Vagina (tissue), 2 donors: ENCODE measurements at regions not wholly inside any gene's neighbourhood (a gene's known extent, or its start where the extent isn't known, plus 50 kb on each side); places are given as distances from the start of the nearest gene placed in this dataset.

Source experiments
- DNase-seq, 2 donors: peaks; one replicate each; pipeline ENCODE4 v3.0.0-alpha.2; 2017; ENCODE audit errors: extremely low spot score in 2 of 2
- H3K27ac ChIP-seq: fragments of 200-600 bp; sonication (generic); one replicate; pipeline ENCODE4 v1.5.1; 2019
- H3K27me3 ChIP-seq: fragments of 200-600 bp; sonication (generic); one replicate; pipeline ENCODE4 v1.5.1; 2019
- H3K36me3 ChIP-seq, 2 donors: fragments of 200-600 bp; sonication (generic); one replicate each; pipeline ENCODE4 v1.5.1; 2017 to 2019
- H3K4me1 ChIP-seq: fragments of 200-600 bp; sonication (generic); one replicate; pipeline ENCODE4 v1.5.1; 2019
- H3K4me3 ChIP-seq, 2 donors: fragments of 200-600 bp; sonication (generic); 1 replicate in 1 of 2; 2 replicates in 1 of 2; pipeline ENCODE4 v1.5.1; 2016 to 2019
- H3K9me3 ChIP-seq: fragments of 200-600 bp; sonication (generic); one replicate; pipeline ENCODE4 v1.5.1; 2019
- CTCF ChIP-seq, 3 experiments: fragments of 450-650 bp in 2 of 3; fragments of 200-600 bp in 1 of 3; sonication (generic) in 1 of 3; IDR thresholded peaks; one replicate each; pipeline ENCODE4 v1.5.1; 2017 to 2019; ENCODE audit warnings: antibody characterized with exemption in 3 of 3, mild to moderate bottlenecking in 2 of 3, moderate library complexity in 2 of 3
- POLR2A ChIP-seq, 2 donors: fragments of 450-650 bp; IDR thresholded peaks; one replicate each; pipeline ENCODE4 v1.6.1; 2017; ENCODE audit warnings: antibody characterized with exemption in 2 of 2, mild to moderate bottlenecking in 2 of 2, moderate library complexity in 2 of 2
- POLR2AphosphoS5 ChIP-seq, 2 donors: sonication (generic); formaldehyde crosslinking; IDR thresholded peaks; one replicate each; pipeline ENCODE4 v1.9.0; 2017; ENCODE audit warnings: antibody characterized with exemption in 2 of 2, mild to moderate bottlenecking in 2 of 2, low read depth in 1 of 2; ENCODE audit not compliant: insufficient read depth in 1 of 2
- intact Hi-C: fragments of 100-400 bp; cut with DNase I; formaldehyde crosslinking; loops from one replicate; pipeline ENCODE4 v1.15.1; 2023

GRCh38 chr2:223107825-223108224 is 55.8 kb downstream of the KCNE4 start:
- no peak for TF ChIP-seq CTCF (IDR thresholded peaks at IDR 0.05)
- no peak for TF ChIP-seq POLR2AphosphoS5 (IDR thresholded peaks at IDR 0.05; ENCODE audit: insufficient read depth in 1 of 2, low read depth in 1 of 2)
- no peak for TF ChIP-seq POLR2A (IDR thresholded peaks at IDR 0.05)

GRCh38 chr2:223108351-223109050 is 56.5 kb downstream of the KCNE4 start:
- Histone ChIP-seq H3K9me3 (no peaks in the 10 kb centered on the region), H3K27ac (no peak overlapping the region), H3K36me3 (no peaks in the 10 kb centered on the region), H3K27me3 (no peaks in the 10 kb centered on the region), H3K4me3 (no peak overlapping the region), H3K4me1 (no peaks in the 10 kb centered on the region)
- intact Hi-C loops: loop anchor here (10.0 kb wide), 1 partner anchor 134 kb away; no protein-coding TSS in a partner anchor
- no peak for DNase-seq
- TF ChIP-seq POLR2AphosphoS5 (IDR thresholded peaks at IDR 0.05; ENCODE audit: insufficient read depth in 1 of 2, low read depth in 1 of 2) (no peak), CTCF (IDR thresholded peaks at IDR 0.05) (no peak), POLR2A (IDR thresholded peaks at IDR 0.05) (no peak)

More at GRCh38 chr2:223107825-223108224, 55.8 kb downstream of the KCNE4 start:
- Histone ChIP-seq H3K4me1 (no peaks in the 10 kb centered on the region), H3K9me3 (no peaks in the 10 kb centered on the region), H3K36me3 (no peaks in the 10 kb centered on the region), H3K4me3 (no peak overlapping the region), H3K27me3 (no peaks in the 10 kb centered on the region), H3K27ac (no peak overlapping the region)
- intact Hi-C loops: loop anchor here (10.0 kb wide), 1 partner anchor 133 kb away; no protein-coding TSS in a partner anchor
- DNase-seq: no peak

GRCh38 chr2:223109341-223109740 is 57.4 kb downstream of the KCNE4 start:
- DNase-seq: no peak
- Histone ChIP-seq H3K27ac (no peak overlapping the region), H3K9me3 (no peaks in the 10 kb centered on the region), H3K4me3 (no peak overlapping the region), H3K4me1 (no peaks in the 10 kb centered on the region), H3K36me3 (no peaks in the 10 kb centered on the region), H3K27me3 (no peaks in the 10 kb centered on the region)
- intact Hi-C loops: loop anchor here (10.0 kb wide), 1 partner anchor 135 kb away; no protein-coding TSS in a partner anchor
- no peak for TF ChIP-seq POLR2AphosphoS5 (IDR thresholded peaks at IDR 0.05; ENCODE audit: insufficient read depth in 1 of 2, low read depth in 1 of 2)
- TF ChIP-seq POLR2A (IDR thresholded peaks at IDR 0.05): no peak
- no peak for TF ChIP-seq CTCF (IDR thresholded peaks at IDR 0.05)

- DNase-seq: no peak
- Histone ChIP-seq H3K27ac (no peak overlapping the region), H3K9me3 (no peaks in the 10 kb centered on the region), H3K4me1 (no peaks in the 10 kb centered on the region), H3K27me3 (no peaks in the 10 kb centered on the region), H3K36me3 (no peaks in the 10 kb centered on the region), H3K4me3 (no peak overlapping the region)
- TF ChIP-seq POLR2AphosphoS5 (IDR thresholded peaks at IDR 0.05; ENCODE audit: insufficient read depth in 1 of 2, low read depth in 1 of 2) (no peak), POLR2A (IDR thresholded peaks at IDR 0.05) (no peak), CTCF (IDR thresholded peaks at IDR 0.05) (no peak)
- intact Hi-C loops: no loop called here
Measured at GRCh38 chr2:223113161-223113560, 61.2 kb downstream of the KCNE4 start.

GRCh38 chr2:223114170-223114569 is 62.2 kb downstream of the KCNE4 start:
- Histone ChIP-seq H3K9me3 (no peaks in the 10 kb centered on the region), H3K27me3 (no peaks in the 10 kb centered on the region), H3K4me3 (no peak overlapping the region), H3K4me1 (no peaks in the 10 kb centered on the region), H3K27ac (no peak overlapping the region), H3K36me3 (no peaks in the 10 kb centered on the region)
- DNase-seq: no peak
- intact Hi-C loops: no loop called here
- TF ChIP-seq POLR2A (IDR thresholded peaks at IDR 0.05) (no peak), POLR2AphosphoS5 (IDR thresholded peaks at IDR 0.05; ENCODE audit: insufficient read depth in 1 of 2, low read depth in 1 of 2) (no peak), CTCF (IDR thresholded peaks at IDR 0.05) (no peak)
